SK-N-SH treated with all-trans-retinoic acid at 6 μM for 48 hours (cell line): ENCODE measurements at regions not wholly inside any gene's neighbourhood (a gene's known extent, or its start where the extent isn't known, plus 50 kb on each side); places are given as distances from the start of the nearest gene placed in this dataset.

Source experiments
- ATAC-seq: fragments of 200-7000 bp; cut with Tn5 transposase; 3 replicates; pipeline ENCODE4 v1.9.1; 2020; ENCODE audit warnings: mild to moderate bottlenecking, moderate library complexity
- ARNTL ChIP-seq: fragments of 450-650 bp; formaldehyde crosslinking; IDR thresholded peaks from 2 replicates; pipeline ENCODE4 v1.5.0; 2020; ENCODE audit warnings: low read depth, mild to moderate bottlenecking, moderate library complexity, borderline replicate concordance
- BACH2 ChIP-seq: fragments of 250-450 bp; sonication (Bioruptor Pico); IDR thresholded peaks from 2 replicates; pipeline ENCODE4 v1.9.0; 2021; ENCODE audit warnings: mild to moderate bottlenecking, borderline replicate concordance
- CREB5 ChIP-seq: fragments of 250-450 bp; sonication (Bioruptor Pico); IDR thresholded peaks from 2 replicates; pipeline ENCODE4 v1.5.1; 2020; ENCODE audit warnings: low read depth, mild to moderate bottlenecking, moderate library complexity
- CSDC2 ChIP-seq: fragments of 250-450 bp; sonication (Bioruptor Pico); IDR thresholded peaks from 2 replicates; pipeline ENCODE4 v1.5.0; 2020; ENCODE audit warnings: mild to moderate bottlenecking, moderate library complexity
- ESRRG ChIP-seq: fragments of 250-450 bp; sonication (Bioruptor Pico); IDR thresholded peaks from 2 replicates; pipeline ENCODE4 v1.6.1; 2021; ENCODE audit warnings: mild to moderate bottlenecking
- GLIS3 ChIP-seq: fragments of 250-450 bp; sonication (Bioruptor Pico); IDR thresholded peaks from 2 replicates; pipeline ENCODE4 v1.5.0; 2020; ENCODE audit warnings: mild to moderate bottlenecking, moderate library complexity
- ISL1 ChIP-seq: fragments of 250-450 bp; sonication (Bioruptor Pico); IDR thresholded peaks from 2 replicates; pipeline ENCODE4 v2.1.2; 2022; ENCODE audit warnings: mild to moderate bottlenecking, moderate library complexity
- POU6F1 ChIP-seq: fragments of 250-450 bp; sonication (Bioruptor Pico); IDR thresholded peaks from 2 replicates; pipeline ENCODE4 v1.8.0; 2021; ENCODE audit warnings: low read depth, mild to moderate bottlenecking, moderate library complexity, borderline replicate concordance
- PPARA ChIP-seq: fragments of 250-450 bp; sonication (Bioruptor Pico); IDR thresholded peaks from 2 replicates; pipeline ENCODE4 v1.5.0; 2020; ENCODE audit warnings: mild to moderate bottlenecking, borderline replicate concordance
- RARB ChIP-seq: fragments of 250-450 bp; sonication (Bioruptor Pico); IDR thresholded peaks from 2 replicates; pipeline ENCODE4 v1.8.0; 2021; ENCODE audit warnings: mild to moderate bottlenecking, moderate library complexity
- SNAI2 ChIP-seq: fragments of 250-450 bp; sonication (Bioruptor Pico); IDR thresholded peaks from 2 replicates; pipeline ENCODE4 v1.5.0; 2020; ENCODE audit warnings: mild to moderate bottlenecking, moderate library complexity
- TCF4 ChIP-seq: fragments of 250-450 bp; sonication (Bioruptor Pico); IDR thresholded peaks from 2 replicates; pipeline ENCODE4 v1.8.0; 2021; ENCODE audit warnings: mild to moderate bottlenecking, moderate library complexity, borderline replicate concordance
- TOX ChIP-seq: fragments of 250-450 bp; sonication (Bioruptor Pico); IDR thresholded peaks from 2 replicates; pipeline ENCODE4 v1.8.0; 2021; ENCODE audit warnings: mild to moderate bottlenecking, moderate library complexity, borderline replicate concordance
- TSHZ2 ChIP-seq: fragments of 250-450 bp; sonication (Bioruptor Pico); IDR thresholded peaks from 2 replicates; pipeline ENCODE4 v1.5.0; 2020; ENCODE audit warnings: mild to moderate bottlenecking, moderate library complexity
- ZC3H10 ChIP-seq: fragments of 250-450 bp; sonication (Bioruptor Pico); IDR thresholded peaks from 2 replicates; pipeline ENCODE4 v1.5.1; 2021; ENCODE audit warnings: mild to moderate bottlenecking, moderate library complexity
- ZFP3 ChIP-seq: fragments of 250-450 bp; sonication (Bioruptor Pico); IDR thresholded peaks from 2 replicates; pipeline ENCODE4 v1.5.0; 2020; ENCODE audit warnings: mild to moderate bottlenecking, moderate library complexity
- ZFP30 ChIP-seq: fragments of 450-650 bp; formaldehyde crosslinking; IDR thresholded peaks from 2 replicates; pipeline ENCODE4 v1.5.0; 2022; ENCODE audit warnings: mild to moderate bottlenecking, moderate library complexity
- ZNF565 ChIP-seq: fragments of 450-650 bp; formaldehyde crosslinking; conservative IDR thresholded peaks from 2 replicates; pipeline ENCODE4 v1.5.0; 2020; ENCODE audit warnings: low read depth, mild to moderate bottlenecking, moderate library complexity
- ZNF70 ChIP-seq: fragments of 450-650 bp; formaldehyde crosslinking; IDR thresholded peaks from 2 replicates; pipeline ENCODE4 v1.5.0; 2020; ENCODE audit warnings: mild to moderate bottlenecking, moderate library complexity
- TF ChIP-seq, protein P1 (sequence below): fragments of 250-450 bp; sonication (Bioruptor Pico); IDR thresholded peaks from 2 replicates; pipeline ENCODE4 v1.8.0; 2020; ENCODE audit warnings: mild to moderate bottlenecking, moderate library complexity, borderline replicate concordance
- TF ChIP-seq, protein P2 (sequence below): fragments of 250-450 bp; sonication (Bioruptor Pico); IDR thresholded peaks from 2 replicates; pipeline ENCODE4 v1.5.1; 2021; ENCODE audit warnings: mild to moderate bottlenecking, moderate library complexity

DNA sequence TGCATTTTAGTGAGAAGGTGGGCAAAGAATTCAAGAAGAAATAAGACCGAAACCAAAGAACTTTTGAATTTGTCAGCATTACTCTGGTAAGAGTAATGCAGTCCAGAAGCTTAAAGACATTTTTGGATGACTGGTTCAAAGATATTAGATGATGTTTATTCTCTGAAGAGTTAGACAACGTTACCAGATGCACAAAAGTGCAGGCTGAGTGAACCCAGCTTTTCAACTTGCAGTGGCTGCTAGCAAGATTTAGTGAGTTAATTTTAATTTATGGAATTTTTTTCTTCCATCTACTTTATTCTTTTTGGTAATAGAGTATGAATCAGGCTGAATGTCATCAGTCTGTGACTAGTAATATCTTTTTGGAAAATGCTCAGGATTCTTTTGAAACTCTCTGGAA lies 267.3 kb upstream of the AZI2 start:
- ATAC-seq, result no peak
- no peak for TF ChIP-seq ZNF565 (CRISPR knock-in tag)
- TF ChIP-seq PPARA (CRISPR knock-in tag), result no peak
- TF ChIP-seq ZFP3, result no peak
- TF ChIP-seq ZC3H10 (CRISPR knock-in tag), result no peak
- TF ChIP-seq SNAI2, result no peak
- TF ChIP-seq RARB (CRISPR knock-in tag), result no peak
- TF ChIP-seq BACH2 (CRISPR knock-in tag), result no peak
- TF ChIP-seq ESRRG (CRISPR knock-in tag), result no peak
- TF ChIP-seq TOX (CRISPR knock-in tag), result no peak

DNA sequence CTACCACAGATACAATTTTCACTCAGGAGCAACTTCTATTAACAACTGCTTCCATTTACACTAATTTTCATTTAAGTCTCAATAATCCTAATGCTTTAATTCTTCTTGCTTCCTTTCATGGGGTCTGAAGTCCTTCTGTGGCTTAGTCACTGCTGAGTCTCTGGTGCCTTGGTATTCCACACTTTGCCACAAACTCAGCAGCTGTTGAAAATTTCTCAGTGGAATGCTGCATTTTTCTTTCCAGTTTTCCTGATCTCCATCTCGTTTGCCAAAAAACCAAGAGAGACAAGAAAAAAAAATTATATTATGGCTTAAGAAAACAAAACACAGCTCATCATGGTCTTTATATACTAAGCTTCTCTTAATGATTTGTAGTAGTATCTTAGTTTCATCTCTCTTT lies 269.2 kb upstream of the AZI2 start:
- TF ChIP-seq CREB5 (CRISPR knock-in tag) (no peak), SNAI2 (no peak), TSHZ2 (no peak), ARNTL (CRISPR knock-in tag) (no peak), BACH2 (CRISPR knock-in tag) (no peak), ZFP30 (CRISPR knock-in tag) (no peak), GLIS3 (CRISPR knock-in tag) (no peak), TCF4 (CRISPR knock-in tag) (no peak), PPARA (CRISPR knock-in tag) (no peak), ISL1 (CRISPR knock-in tag) (no peak), ESRRG (CRISPR knock-in tag) (no peak), ZFP3 (no peak), ZNF70 (CRISPR knock-in tag) (no peak), POU6F1 (CRISPR knock-in tag) (no peak), TOX (CRISPR knock-in tag) (no peak), ZNF565 (CRISPR knock-in tag) (no peak), CSDC2 (CRISPR knock-in tag) (no peak), RARB (CRISPR knock-in tag) (no peak)
- TF ChIP-seq, protein P1, sequence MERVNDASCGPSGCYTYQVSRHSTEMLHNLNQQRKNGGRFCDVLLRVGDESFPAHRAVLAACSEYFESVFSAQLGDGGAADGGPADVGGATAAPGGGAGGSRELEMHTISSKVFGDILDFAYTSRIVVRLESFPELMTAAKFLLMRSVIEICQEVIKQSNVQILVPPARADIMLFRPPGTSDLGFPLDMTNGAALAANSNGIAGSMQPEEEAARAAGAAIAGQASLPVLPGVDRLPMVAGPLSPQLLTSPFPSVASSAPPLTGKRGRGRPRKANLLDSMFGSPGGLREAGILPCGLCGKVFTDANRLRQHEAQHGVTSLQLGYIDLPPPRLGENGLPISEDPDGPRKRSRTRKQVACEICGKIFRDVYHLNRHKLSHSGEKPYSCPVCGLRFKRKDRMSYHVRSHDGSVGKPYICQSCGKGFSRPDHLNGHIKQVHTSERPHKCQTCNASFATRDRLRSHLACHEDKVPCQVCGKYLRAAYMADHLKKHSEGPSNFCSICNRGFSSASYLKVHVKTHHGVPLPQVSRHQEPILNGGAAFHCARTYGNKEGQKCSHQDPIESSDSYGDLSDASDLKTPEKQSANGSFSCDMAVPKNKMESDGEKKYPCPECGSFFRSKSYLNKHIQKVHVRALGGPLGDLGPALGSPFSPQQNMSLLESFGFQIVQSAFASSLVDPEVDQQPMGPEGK (CRISPR knock-in tag), result no peak
- TF ChIP-seq, protein P2, sequence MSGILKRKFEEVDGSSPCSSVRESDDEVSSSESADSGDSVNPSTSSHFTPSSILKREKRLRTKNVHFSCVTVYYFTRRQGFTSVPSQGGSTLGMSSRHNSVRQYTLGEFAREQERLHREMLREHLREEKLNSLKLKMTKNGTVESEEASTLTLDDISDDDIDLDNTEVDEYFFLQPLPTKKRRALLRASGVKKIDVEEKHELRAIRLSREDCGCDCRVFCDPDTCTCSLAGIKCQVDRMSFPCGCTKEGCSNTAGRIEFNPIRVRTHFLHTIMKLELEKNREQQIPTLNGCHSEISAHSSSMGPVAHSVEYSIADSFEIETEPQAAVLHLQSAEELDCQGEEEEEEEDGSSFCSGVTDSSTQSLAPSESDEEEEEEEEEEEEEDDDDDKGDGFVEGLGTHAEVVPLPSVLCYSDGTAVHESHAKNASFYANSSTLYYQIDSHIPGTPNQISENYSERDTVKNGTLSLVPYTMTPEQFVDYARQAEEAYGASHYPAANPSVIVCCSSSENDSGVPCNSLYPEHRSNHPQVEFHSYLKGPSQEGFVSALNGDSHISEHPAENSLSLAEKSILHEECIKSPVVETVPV, result no peak
- TF ChIP-seq, all 23 proteins: peak for 0
- no peak for ATAC-seq

- no peak for ATAC-seq
- no peak for TF ChIP-seq ZNF565 (CRISPR knock-in tag)
- TF ChIP-seq, protein P2, result no peak
- TF ChIP-seq CREB5 (CRISPR knock-in tag), result no peak
- no peak for TF ChIP-seq RARB (CRISPR knock-in tag)
- TF ChIP-seq ZNF70 (CRISPR knock-in tag), result no peak
- no peak for TF ChIP-seq TSHZ2
- no peak for TF ChIP-seq GLIS3 (CRISPR knock-in tag)
- no peak for TF ChIP-seq PPARA (CRISPR knock-in tag)
- no peak for TF ChIP-seq CSDC2 (CRISPR knock-in tag)
- no peak for TF ChIP-seq ZC3H10 (CRISPR knock-in tag)
Observed at GRCh38 chr3:28623106-28623505, 274.5 kb upstream of the AZI2 start.
